ENCODE measurements at regions not wholly inside any gene's neighbourhood (a gene's known extent, or its start where the extent isn't known, plus 50 kb on each side); places are given as distances from the start of the nearest gene placed in this dataset.
A peak's percentile ranks its signal among the peaks of the same experiment; 100 is the strongest.
"Not testable (repeated sequence)": the region's sequence is repeated elsewhere in the genome, so short reads cannot be mapped to it uniquely, and the experiment has no call there.

GRCh38 chr11:86749821-86750401 is 50.4 kb upstream of the PRSS23 start:
- DNase-seq (ENCODE audit: low spot score): no peak
- in situ Hi-C loops (cut with HindIII; ENCODE audit: low sequenced_read_pairs): no loop called here

- in situ Hi-C loops (cut with HindIII; ENCODE audit: low sequenced_read_pairs): no loop called here
- no peak for DNase-seq (ENCODE audit: low spot score)
Observed at GRCh38 chr11:86749376-86749775, 51.0 kb upstream of the PRSS23 start.

GRCh38 chr11:86748296-86748695 is 52.0 kb upstream of the PRSS23 start:
- no peak for DNase-seq (ENCODE audit: low spot score)
- in situ Hi-C loops (cut with HindIII; ENCODE audit: low sequenced_read_pairs): no loop called here

- no peak for DNase-seq (ENCODE audit: low spot score)
- in situ Hi-C loops (cut with HindIII; ENCODE audit: low sequenced_read_pairs): no loop called here
Observed at GRCh38 chr11:86747801-86748200, 52.5 kb upstream of the PRSS23 start.

GRCh38 chr11:86746514-86746913 is 53.8 kb upstream of the PRSS23 start:
- no peak for DNase-seq (ENCODE audit: low spot score)
- in situ Hi-C loops (cut with HindIII; ENCODE audit: low sequenced_read_pairs): no loop called here

- in situ Hi-C loops (cut with HindIII; ENCODE audit: low sequenced_read_pairs): no loop called here
- DNase-seq (ENCODE audit: low spot score): no peak
Observed at GRCh38 chr11:86745571-86745970, 54.8 kb upstream of the PRSS23 start.

- in situ Hi-C loops (cut with HindIII; ENCODE audit: low sequenced_read_pairs): no loop called here
- no peak for DNase-seq (ENCODE audit: low spot score)
Observed at GRCh38 chr11:86743223-86744118, 56.9 kb upstream of the PRSS23 start.

GRCh38 chr11:86741839-86742805 is 58.2 kb upstream of the PRSS23 start:
- DNase-seq (ENCODE audit: low spot score): no peak
- in situ Hi-C loops (cut with HindIII; ENCODE audit: low sequenced_read_pairs): no loop called here

- in situ Hi-C loops (cut with HindIII; ENCODE audit: low sequenced_read_pairs): no loop called here
- DNase-seq (ENCODE audit: low spot score): no peak
Observed at GRCh38 chr11:86741484-86741835, 58.9 kb upstream of the PRSS23 start.

GRCh38 chr11:86740628-86741483 is 59.5 kb upstream of the PRSS23 start:
- in situ Hi-C loops (cut with HindIII; ENCODE audit: low sequenced_read_pairs): no loop called here
- DNase-seq (ENCODE audit: low spot score): peak; percentile 39

GRCh38 chr11:86738568-86738967 is 61.8 kb upstream of the PRSS23 start:
- DNase-seq (ENCODE audit: low spot score): no peak
- in situ Hi-C loops (cut with HindIII; ENCODE audit: low sequenced_read_pairs): no loop called here

GRCh38 chr11:86737737-86738136 is 62.6 kb upstream of the PRSS23 start:
- DNase-seq (ENCODE audit: low spot score): no peak
- in situ Hi-C loops (cut with HindIII; ENCODE audit: low sequenced_read_pairs): no loop called here

GRCh38 chr11:86737230-86737629 is 63.1 kb upstream of the PRSS23 start:
- in situ Hi-C loops (cut with HindIII; ENCODE audit: low sequenced_read_pairs): no loop called here
- DNase-seq (ENCODE audit: low spot score): no peak

GRCh38 chr11:86736291-86737143 is 63.8 kb upstream of the PRSS23 start:
- DNase-seq (ENCODE audit: low spot score): no peak
- in situ Hi-C loops (cut with HindIII; ENCODE audit: low sequenced_read_pairs): no loop called here

- no peak for DNase-seq (ENCODE audit: low spot score)
- in situ Hi-C loops (cut with HindIII; ENCODE audit: low sequenced_read_pairs): no loop called here
Observed at GRCh38 chr11:86735451-86736290, 63.3 kb upstream of the ME3 start.

GRCh38 chr11:86732739-86733138 is 60.3 kb upstream of the ME3 start:
- in situ Hi-C loops (cut with HindIII; ENCODE audit: low sequenced_read_pairs); DNase-seq (ENCODE audit: low spot score): not testable (repeated sequence)

GRCh38 chr11:86732286-86732685 is 59.9 kb upstream of the ME3 start:
- in situ Hi-C loops (cut with HindIII; ENCODE audit: low sequenced_read_pairs); DNase-seq (ENCODE audit: low spot score): not testable (repeated sequence)
